ENCODE measurements at regions not wholly inside any gene's neighbourhood (a gene's known extent, or its start where the extent isn't known, plus 50 kb on each side); places are given as distances from the start of the nearest gene placed in this dataset.

DNA sequence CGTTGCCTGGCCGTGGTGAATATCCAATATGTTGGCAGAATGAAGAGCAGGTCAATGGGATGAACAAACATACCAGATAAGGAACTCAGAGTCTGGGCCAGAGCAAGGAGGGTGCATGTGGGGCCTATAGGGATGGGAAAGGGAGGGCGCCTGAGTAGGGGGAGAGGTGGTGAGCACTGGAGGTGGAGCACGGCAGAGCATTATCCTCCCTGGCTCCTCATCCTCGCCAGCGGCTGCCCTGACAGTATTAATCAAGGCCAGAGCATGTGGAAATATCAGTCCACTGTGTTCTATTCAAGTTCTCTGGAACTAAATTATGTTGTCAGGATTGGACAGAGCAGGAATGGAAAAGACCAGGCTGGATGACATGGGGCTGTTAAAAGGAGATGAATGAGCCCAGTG is 254.8 kb upstream of the ZMIZ1 start:
- TF ChIP-seq, protein P1, sequence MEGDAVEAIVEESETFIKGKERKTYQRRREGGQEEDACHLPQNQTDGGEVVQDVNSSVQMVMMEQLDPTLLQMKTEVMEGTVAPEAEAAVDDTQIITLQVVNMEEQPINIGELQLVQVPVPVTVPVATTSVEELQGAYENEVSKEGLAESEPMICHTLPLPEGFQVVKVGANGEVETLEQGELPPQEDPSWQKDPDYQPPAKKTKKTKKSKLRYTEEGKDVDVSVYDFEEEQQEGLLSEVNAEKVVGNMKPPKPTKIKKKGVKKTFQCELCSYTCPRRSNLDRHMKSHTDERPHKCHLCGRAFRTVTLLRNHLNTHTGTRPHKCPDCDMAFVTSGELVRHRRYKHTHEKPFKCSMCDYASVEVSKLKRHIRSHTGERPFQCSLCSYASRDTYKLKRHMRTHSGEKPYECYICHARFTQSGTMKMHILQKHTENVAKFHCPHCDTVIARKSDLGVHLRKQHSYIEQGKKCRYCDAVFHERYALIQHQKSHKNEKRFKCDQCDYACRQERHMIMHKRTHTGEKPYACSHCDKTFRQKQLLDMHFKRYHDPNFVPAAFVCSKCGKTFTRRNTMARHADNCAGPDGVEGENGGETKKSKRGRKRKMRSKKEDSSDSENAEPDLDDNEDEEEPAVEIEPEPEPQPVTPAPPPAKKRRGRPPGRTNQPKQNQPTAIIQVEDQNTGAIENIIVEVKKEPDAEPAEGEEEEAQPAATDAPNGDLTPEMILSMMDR (IDR thresholded peaks at IDR 0.05) = no peak
- TF ChIP-seq ZFX (IDR thresholded peaks at IDR 0.05; ENCODE audit: borderline replicate concordance) = no peak

Data from 22Rv1 (cell line).